ENCODE measurements at regions not wholly inside any gene's neighbourhood (a gene's known extent, or its start where the extent isn't known, plus 50 kb on each side); places are given as distances from the start of the nearest gene placed in this dataset.
A peak's percentile ranks its signal among the peaks of the same experiment; 100 is the strongest.
"Not testable (repeated sequence)": the region's sequence is repeated elsewhere in the genome, so short reads cannot be mapped to it uniquely, and the experiment has no call there.

- H3K4me3 ChIP-seq; H3K27ac ChIP-seq; DNase-seq; H3K9me3 ChIP-seq (replicated peaks in 1 of 3); intact Hi-C loops (cut with DNase I); H3K27me3 ChIP-seq; H3K4me1 ChIP-seq (replicated peaks in 1 of 2); H3K36me3 ChIP-seq (replicated peaks in 1 of 2): not testable (repeated sequence)
- whole genome bisulfite sequencing, 4 donors, result 78 to 89% (median 85%) methylated on average over 3 of the region's 3 CpGs
Observed at GRCh38 chr1:109857702-109858101, 52.9 kb upstream of the CSF1 start.

DNA sequence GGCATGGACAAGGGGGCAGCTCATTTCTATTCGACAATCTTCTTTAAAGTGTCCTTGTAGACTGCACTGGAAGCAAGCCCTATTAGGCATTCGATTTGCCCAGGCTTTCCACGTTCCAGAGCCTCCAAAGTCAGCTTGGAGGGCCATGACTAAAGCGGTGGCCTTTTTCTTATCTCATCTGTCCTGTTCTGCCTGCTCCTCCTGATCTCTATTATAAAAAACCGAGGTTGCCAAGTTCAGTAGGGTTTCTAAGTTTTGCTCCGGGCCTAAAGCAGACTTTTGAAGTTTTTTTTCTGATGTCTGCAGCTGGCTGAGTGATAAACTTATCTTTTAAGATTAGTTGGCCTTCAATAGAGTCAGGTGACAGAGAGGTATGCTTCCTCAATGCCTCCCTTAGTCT lies 54.7 kb upstream of the CSF1 start:
- WGBS, 4 donors, result 36 to 57% (median 42%) methylated on average over 6 of the region's 6 CpGs
- H3K4me3 ChIP-seq; H3K4me1 ChIP-seq (replicated peaks in 1 of 2); H3K27me3 ChIP-seq; H3K36me3 ChIP-seq (replicated peaks in 1 of 2); intact Hi-C loops (cut with DNase I); H3K9me3 ChIP-seq (replicated peaks in 1 of 3): not testable (repeated sequence)
- H3K27ac ChIP-seq, result peak overlapping the region in 3 of 5 donors; percentile 68 to 84 (median 73)
- DNase-seq, result peak in 6 of 7 donors; percentile 48 to 81 (median 62)

DNA sequence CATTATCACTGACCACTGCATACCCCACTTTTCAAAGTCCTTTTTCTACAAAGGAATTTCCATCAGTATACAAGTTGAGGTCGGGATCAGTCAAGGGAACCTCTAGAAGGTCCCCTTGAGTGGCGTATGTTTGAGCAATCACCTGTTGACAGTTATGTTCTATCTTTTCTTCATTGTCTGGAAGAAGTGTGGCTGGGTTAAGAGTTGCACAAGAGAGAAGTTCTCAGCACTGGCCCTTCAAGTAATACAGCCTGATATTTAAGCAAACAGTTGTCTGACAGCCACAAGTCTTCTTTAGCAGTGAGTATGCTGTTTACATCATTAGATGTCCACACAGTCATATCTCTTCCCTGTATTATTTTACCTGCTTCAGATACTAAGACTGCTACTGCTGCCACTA lies 56.7 kb upstream of the CSF1 start:
- intact Hi-C loops (cut with DNase I); H3K4me1 ChIP-seq (replicated peaks in 1 of 2); H3K36me3 ChIP-seq (replicated peaks in 1 of 2); H3K9me3 ChIP-seq (replicated peaks in 1 of 3); DNase-seq; H3K27ac ChIP-seq; H3K4me3 ChIP-seq; H3K27me3 ChIP-seq: not testable (repeated sequence)
- 88 to 97% (median 90%) methylated on average over 2 of the region's 2 CpGs for WGBS, 4 donors

- intact Hi-C loops (cut with DNase I), result not testable (repeated sequence)
- DNase-seq, result peak in 6 of 7 donors; percentile 61 to 79 (median 76)
Observed at GRCh38 chr1:109852221-109853015, 58.2 kb upstream of the CSF1 start.

GRCh38 chr1:109850827-109851226 lies 59.8 kb upstream of the CSF1 start:
- WGBS, 4 donors, result 64 to 75% (median 69%) methylated on average over 4 of the region's 4 CpGs
- TF ChIP-seq POLR2A (IDR thresholded peaks at IDR 0.05) (no peak), CTCF (IDR thresholded peaks at IDR 0.05) (no peak)
- Histone ChIP-seq H3K4me3 (no peak overlapping the region), H3K36me3 (replicated peaks in 1 of 2) (no peaks in the 10 kb centered on the region), H3K4me1 (replicated peaks in 1 of 2) (peaks cover 5 to 6% of the 10 kb centered on the region in 2 donors), H3K27me3 (no peaks in the 10 kb centered on the region), H3K9me3 (replicated peaks in 1 of 3) (no peaks in the 10 kb centered on the region), H3K27ac (no peak overlapping the region)
- intact Hi-C loops (cut with DNase I), result no loop called here
- no peak for DNase-seq

More at GRCh38 chr1:109852221-109853015, 58.2 kb upstream of the CSF1 start:
- not testable (repeated sequence) for H3K9me3 ChIP-seq (replicated peaks in 1 of 3); H3K4me1 ChIP-seq (replicated peaks in 1 of 2); H3K36me3 ChIP-seq (replicated peaks in 1 of 2); H3K27me3 ChIP-seq; H3K4me3 ChIP-seq
- 64 to 76% (median 68%) methylated on average over 9 to 12 of the region's 12 CpGs for WGBS, 4 donors
- peak overlapping the region in 1 of 5 donors; percentile 4 for H3K27ac ChIP-seq

- H3K27ac ChIP-seq, result no peak overlapping the region
- TF ChIP-seq POLR2A (IDR thresholded peaks at IDR 0.05) (no peak), CTCF (IDR thresholded peaks at IDR 0.05) (no peak)
- intact Hi-C loops (cut with DNase I), result no loop called here
- no peaks in the 10 kb centered on the region for H3K36me3 ChIP-seq (replicated peaks in 1 of 2)
- H3K4me3 ChIP-seq, result no peak overlapping the region
- peaks cover 0 to 6% of the 10 kb centered on the region in 2 donors for H3K4me1 ChIP-seq (replicated peaks in 1 of 2)
- H3K27me3 ChIP-seq, result no peaks in the 10 kb centered on the region
- no peaks in the 10 kb centered on the region for H3K9me3 ChIP-seq (replicated peaks in 1 of 3)
- WGBS, 4 donors, result 89 to 98% (median 94%) methylated on average over 4 of the region's 4 CpGs
- DNase-seq, result no peak
Observed at GRCh38 chr1:109850194-109850593, 60.5 kb upstream of the CSF1 start.

All from adrenal gland (tissue), 9 donors.